ENCODE measurements at regions not wholly inside any gene's neighbourhood (a gene's known extent, or its start where the extent isn't known, plus 50 kb on each side); places are given as distances from the start of the nearest gene placed in this dataset.
"Not testable (repeated sequence)": the region's sequence is repeated elsewhere in the genome, so short reads cannot be mapped to it uniquely, and the experiment has no call there.

DNA sequence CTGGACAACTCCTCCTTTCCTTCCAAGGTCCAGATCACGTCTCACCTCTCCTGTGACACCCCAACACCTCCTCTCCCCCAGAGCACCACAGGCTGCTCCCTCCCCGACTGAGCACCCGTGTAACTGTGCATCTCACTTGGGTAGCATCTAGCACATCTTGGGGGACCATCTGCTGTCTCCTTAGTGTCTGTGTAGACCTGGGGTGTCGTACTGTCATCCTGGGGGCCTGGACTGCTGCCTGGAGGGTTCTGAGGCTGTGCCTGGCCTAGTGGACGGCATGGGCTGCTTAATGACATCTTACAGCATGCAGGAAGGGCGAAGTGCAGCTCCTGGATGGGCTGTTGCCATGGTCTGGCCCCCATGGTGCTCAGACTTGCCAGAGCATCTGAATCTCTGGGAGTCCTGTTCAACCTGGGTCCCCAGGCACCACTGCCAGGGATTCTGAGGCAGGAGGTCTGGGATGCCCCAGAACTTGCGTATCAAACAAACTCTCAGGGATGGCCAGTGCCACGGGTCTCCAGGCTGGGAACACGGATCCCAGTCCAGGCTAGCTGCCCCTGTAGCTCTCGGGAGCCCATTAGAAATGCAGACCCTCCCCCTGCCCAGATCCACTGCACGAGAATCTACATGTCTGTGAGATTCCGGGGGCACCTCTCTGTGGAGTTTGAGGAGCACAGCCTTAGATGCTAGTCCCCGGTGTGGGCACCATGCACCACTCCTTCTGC is 194.4 kb upstream of the ZNF469 start:
- not testable (repeated sequence) for DNase-seq

DNA sequence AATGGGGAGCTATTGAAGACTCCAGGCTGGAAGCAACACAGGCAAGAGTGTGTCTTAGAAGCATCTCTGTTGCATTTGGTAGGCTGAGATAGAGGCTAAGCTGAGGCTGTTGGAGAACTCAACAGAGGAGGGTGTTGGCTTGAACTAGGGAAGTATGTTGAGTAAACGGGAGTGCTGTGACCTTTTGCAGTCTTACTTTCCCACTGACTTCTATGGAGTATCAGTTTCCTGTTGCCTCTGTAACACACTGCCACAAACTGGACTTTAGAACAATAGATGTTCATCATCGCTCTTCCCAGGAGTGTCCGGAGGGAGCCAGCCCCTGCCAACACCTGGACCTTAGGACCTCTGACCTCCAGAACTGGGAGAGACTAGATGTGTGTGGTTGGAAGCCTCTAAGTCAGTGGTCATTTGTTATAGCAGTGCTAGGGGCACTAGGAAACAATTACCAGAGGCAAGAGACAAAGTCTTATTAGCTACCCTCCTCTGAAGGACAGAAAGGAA is 192.1 kb upstream of the ZNF469 start:
- DNase-seq = not testable (repeated sequence)

DNA sequence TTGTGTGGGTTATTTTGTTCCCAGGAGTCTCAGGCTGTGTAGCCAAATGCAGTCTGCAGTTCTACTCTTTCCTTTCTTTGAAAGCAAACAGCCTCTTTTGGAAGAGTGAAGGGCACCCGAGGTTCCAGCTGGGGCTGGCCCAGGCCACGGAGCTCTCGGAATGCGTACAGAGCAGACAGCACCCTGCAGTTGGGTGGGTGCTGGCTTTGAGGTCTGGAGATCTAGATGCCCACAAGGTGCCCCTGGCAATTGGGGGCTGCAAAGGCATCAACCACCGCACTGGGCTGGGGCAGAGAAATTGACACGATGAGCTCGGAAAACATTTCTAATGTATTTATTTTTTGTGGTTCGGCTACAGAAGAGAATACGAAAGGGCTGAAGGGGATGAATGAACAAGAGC is 191.6 kb upstream of the ZNF469 start:
- not testable (repeated sequence) for DNase-seq

DNA sequence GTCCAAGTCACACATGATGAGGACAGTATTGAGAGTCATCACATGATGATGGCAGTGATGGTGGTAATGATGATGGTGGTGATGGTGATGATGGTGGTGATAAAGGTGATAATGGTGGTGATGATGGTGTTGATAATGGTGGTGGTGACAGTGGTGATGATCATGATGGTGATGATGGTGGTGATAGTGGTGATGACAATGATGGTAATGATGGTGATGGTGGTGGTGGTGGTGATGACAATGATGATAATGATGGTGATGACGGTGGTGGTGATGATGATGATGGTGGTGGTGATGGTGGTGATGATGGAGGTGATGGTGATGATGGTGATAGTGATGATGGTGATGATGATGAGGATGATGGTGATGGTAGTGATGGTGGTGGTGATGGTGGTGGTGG is 190.2 kb upstream of the ZNF469 start:
- DNase-seq = no peak

DNA sequence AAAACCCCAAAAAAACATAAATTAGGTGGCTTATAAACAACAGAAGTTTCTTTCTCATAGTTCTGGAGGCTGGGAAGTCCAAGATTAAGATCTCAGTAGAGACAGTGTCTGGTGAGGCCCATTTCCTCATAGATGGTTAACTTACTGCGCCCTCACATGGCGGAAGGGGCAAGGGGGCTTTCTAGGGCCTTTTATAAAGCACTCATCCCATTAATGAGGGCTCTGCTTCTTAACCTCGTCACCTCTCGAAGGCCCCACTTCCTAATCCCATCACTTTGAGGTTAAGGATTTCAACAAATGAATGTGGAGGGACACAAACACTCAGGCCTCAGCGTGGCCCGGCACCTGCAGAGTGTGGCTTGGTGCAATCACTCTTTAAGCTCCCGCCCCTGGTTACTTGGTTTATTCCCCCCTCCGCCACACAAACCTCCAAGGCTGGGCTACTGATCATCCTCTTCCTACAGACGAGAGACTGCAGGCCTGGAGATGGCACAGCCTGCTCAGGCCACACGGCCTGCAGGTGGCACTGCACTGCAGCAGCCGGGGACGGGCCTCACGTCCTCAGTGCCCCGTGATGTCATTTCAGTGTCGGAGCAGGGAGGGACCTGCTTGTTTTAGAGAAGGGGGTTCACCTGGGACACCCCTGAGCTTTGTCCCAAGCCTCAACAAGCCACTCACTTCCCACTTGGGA is 188.9 kb upstream of the ZNF469 start:
- peak; percentile 12 for DNase-seq

DNA sequence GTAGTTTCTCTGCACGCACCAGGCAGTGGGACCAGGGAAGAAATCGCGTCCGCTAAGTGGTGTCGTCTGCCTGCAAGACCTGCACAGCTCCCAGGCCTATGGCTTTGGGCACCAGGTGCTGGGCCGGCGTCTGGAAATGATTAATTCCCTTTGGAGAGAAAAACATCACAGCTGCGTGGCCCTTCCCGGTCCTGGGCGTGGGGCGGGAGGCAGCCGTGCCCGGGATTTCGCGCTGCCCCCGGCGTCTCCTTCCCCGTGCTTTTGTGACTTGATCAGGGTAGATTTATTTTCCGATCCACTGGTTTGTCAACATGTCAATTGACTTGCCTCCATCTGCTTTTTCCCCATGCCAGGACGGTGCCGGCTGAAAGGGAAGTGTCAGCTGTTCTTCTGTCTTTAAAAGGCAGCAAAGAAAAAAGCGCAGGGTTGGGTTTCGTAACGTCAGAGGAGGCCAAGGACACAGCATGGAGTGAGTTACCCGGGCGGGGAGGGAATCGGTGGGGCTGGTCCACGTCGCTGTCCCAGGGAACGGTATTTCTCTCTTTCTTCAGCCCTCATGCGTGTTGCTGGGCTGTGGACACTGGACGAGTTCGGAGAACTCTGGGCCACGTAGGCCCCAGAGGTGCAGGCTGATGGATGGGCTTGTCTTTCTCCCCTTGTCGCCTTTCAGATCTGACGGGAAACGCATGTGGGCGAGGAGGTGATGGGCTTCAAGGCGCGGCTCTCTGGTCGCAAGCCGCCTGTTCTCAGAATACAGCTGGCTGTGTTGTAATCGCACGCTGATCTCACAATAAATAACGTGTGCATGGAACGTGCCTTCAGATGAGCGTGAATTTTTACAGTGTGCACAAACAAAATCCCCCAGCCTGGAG is 188.1 kb upstream of the ZNF469 start:
- DNase-seq = no peak

DNA sequence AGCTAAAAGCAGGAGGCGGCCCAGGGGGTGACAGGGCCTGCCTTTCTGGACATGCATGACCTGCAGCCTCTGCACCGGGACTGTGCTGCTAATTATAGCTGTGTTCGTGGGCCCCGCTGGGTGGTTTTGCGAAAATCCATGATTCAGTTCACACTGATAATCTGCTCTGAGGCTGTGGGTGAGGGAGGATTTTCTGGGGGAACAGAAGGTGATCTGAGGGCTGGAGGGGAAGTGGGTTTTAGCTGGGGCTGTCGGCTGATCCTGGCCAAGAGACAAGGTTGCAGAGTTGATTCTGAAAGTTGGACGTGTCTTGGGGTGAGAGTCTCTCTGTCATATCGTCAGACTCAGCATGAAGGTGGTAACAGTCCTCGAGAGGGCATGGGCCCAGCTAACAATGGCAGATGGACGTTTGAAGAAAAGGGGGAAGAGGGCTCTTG is 187.5 kb upstream of the ZNF469 start:
- no peak for DNase-seq

DNA sequence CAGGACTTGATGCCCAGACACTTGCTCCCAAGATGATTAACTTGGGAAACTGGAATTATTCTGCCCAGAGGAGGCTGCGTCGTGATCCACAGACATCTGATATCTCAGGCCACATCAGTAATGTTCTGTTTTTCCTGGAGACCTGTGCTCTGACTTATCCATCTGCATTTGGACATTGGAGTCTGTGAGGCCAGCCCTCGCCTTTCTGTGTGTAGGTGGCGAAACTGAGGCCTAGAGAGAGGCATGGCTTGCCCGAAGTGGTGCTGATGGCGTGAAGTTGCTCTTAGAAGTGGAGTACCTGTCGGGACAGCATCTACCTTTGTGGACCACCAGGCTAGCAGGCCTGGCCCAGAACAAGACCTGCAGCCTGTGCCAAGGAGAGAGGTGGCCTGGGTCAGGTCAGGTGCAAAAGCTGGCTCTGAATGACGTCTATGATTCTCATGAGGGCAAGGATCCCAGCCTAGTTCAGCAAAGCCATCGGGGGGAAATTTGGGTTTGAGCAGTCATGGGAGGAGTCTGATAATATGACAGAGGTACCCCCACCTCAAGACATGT is 186.8 kb upstream of the ZNF469 start:
- DNase-seq = no peak

DNA sequence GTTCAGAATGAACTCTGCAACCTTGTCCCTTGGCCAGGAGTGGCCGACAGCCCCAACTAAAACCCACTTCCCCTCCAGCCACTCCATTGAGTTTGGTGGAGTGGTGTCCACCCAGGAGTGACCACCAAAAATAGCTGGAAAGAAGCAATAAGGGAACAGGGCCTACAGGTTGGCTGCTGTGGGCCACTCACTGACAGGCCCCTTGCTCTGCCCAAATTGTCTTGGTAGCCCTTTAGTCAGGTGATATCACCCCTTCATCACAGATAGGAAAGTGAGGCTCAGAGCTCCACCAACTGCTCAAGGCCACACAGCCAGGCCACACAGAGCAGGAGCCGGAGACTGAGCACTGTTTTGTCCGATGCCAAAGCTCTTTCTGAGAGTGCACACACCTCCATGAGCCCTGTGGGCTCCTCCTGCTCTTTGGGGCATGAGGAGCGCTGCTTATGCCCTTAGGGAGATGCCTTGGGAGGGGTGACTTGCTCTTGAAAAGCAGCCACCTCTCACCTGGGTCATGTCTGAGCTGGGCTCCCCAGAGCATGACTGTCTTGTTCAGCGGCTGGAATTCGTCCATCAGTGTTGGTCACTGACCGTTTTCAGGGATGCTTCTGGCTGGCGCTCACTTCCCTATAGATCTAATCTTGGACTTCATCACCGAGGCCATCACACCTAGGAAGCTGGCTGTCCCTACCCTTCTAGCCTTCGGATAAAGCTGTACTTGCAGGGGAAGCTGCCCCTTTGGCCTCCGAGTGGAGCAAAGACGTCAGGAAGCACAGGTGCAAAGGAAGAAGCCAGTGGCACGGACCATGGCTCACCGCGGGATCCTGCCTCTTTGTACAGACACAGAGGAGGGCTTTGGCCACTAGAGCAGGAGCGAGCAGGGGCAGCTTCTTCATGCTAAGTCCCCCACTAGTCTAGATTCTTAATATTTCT is 186.0 kb upstream of the ZNF469 start:
- DNase-seq = no peak

DNA sequence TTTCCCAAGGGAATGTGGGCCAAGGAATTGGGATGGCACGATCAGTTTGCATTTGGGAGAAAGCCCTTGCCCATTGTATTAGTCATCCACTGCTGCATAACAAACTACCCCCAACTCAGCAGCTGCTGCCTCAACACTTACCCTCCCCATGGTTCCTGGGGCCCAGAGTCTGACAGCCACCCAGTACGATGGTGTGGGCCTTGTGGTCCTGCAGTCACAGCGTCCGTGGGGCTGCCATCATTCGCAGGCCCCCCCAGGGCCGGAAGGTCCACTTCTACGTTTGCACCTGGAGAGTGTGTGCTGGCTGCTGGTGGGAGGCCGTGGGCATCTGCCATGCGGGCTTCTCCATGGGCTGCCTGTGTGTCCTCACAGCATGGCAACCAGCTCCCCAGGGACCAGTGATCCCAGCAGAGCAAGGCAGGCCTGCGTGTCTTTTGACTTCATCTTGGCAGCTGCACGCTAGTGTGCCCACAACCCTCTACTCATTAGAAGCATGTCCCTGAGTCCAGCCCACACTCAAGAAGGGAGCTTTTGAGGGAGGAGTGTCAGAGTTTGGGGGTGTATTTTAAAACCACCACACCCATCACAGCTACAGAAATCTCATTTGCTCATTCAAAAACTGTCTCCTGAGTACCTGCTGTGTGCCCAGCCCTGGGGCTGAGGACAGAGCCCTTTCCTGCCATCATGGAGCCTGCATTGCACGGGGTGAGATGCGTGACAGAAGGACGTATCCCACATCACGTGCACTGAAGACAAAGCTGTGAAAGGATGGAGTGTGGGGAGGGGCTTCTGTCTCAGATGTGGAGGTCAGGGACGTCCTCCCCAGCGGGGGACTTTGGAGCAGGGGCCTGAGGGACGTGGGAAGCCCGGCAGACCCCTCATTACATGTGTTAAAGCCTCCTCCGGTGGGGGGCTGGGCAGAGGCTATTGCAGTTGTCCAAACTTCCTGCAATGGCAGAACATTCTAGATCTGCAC is 185.0 kb upstream of the ZNF469 start:
- no peak for DNase-seq

DNA sequence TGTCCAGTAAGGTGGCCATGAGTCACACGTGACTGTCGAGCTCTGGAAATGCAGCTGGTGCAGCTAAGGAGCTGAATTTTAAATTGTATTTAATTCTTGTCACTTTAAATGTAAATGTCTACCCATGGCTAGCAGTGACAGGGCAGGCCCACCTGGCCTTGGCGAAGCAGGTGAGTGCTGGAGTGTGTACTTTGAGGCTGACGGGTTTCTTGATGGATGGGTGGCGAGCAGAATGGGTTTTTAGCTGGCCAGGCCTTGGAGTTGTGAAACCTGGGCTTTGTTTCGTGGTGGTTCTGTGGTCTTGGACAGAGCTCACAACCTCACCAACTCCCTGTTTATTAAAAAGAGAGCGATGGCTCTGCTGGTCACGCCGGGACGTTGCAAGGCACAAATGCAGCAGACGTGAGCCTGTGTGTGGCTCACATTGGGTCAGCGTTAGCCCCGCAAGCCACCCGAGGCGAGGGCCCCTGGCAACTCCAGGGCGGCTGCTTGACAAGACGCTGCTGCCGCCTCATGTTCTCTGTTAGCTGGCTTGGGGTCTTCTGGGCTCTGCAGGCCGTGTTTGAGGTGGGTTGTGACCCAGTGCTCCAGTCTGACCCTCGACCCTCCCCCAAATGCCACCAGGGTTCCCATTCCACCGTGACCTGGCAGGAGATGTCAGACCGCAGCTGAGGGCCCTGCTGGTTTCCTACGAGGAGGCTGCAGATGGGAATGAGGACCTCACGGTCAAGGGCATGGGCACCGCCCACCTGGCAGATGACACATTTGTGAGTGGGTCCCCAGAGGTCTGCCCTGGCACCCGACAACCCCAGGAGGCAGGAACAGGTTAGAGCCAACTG is 184.1 kb upstream of the ZNF469 start:
- not testable (repeated sequence) for DNase-seq

DNA sequence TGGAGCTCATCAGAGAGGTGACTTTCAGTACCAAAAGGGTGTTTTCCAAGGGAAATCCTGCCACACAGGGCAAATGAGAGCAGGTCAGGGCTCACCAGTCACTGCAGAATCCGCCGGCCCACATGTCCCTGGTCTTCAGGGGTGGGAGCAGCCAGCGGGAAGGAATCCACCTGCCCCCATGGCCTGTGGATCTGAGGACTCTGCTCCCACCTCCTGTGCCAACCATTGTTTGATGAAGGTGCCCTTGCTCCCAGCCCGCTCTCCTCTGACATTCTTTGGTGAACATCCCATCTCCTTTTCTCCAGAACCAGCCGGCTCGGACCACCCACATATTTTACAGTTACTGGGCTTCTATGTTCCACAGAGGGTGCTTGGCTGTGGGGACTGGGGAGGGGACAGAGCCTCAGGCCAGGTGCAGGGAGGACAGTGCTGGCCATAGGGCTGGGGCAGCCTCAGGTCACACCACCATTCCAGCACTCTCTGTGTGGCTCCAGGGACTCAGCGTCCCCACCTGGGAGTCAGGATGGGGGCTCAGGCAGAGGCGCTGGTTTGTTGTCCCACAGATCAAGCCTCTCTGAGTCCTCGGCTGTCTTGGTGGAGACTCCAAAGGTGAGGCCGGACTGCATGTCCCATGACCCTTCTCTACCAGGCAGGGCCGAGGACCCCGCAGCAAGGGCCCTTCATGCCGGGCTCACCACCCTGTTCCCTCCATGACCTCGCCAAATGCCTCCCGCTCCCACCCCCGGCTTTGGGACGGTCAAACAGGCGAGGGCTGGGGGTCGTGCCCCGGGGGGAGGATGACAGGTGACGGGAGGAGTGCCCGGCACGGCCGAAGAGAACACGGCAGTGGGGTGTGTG is 183.2 kb upstream of the ZNF469 start:
- DNase-seq = not testable (repeated sequence)

DNA sequence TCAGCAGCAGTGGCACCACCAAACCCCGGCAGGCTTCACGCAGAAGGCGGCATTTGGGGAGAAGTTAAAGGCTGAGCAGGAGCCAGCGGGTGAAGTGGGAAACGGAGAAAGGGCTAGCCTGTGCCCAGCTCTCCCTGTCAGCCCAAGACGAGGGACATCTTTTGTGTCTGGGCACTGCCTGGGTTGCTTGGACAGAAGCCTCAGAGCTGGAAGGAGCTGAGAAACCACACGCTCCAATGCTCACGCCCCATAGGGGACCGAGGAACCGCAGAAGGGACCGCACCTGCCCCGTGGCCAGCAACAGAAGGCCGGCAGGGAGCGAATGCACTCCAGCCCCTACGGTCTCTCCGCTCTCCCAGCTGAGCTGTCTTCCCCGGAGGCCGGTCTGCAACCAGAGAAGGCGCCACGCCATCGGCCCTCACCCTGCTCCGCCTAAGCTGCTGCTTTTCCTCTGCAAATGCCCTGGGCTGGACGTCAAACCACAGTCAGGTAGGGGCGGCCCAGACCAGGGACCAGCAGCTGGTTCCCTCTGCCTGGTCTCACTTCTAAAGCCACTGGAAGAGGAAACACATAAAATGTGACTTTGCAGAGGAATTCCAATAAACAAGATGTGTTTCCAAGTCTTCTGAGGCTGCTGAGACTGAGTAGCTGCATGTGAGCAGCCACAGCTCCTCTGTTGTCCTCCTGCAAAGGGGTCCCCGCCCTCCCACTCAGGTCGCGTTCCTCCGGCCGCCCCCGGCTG is 182.4 kb upstream of the ZNF469 start:
- DNase-seq = not testable (repeated sequence)

DNA sequence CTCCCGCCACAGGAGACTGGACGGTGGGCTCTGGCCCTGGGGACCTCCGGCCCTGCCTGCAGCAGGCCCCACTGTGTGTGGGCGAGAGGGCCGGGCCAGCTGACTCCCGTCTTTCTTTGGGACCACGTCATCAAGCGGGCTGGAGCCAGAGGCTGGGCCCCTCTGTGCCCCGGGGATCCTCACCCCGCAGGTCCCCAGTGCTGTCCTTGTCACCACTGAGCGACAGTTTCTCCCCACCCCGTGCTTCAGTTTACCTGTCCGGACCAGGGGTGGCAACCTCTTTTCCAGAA is 181.9 kb upstream of the ZNF469 start:
- no peak for DNase-seq

DNA sequence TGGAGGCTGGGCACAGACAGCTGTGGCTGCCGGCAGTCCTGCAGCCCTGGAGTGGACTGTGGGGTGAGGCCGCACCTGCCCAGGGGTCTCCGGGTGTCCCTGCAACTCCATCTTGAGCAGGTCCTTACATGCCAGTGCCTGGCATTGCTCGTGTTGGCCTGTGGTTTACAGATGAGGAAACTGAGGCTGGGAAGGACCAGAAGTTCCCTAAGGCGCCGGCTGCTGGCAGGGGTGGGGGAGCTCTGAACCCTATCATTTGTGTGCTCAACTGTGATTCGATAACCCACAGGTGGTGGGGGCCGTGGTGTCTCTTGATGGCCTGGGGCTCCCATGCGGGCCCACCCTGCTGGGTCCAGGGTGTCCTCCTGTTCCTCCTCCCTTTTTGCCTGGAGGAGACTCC is 181.1 kb upstream of the ZNF469 start:
- not testable (repeated sequence) for DNase-seq

DNA sequence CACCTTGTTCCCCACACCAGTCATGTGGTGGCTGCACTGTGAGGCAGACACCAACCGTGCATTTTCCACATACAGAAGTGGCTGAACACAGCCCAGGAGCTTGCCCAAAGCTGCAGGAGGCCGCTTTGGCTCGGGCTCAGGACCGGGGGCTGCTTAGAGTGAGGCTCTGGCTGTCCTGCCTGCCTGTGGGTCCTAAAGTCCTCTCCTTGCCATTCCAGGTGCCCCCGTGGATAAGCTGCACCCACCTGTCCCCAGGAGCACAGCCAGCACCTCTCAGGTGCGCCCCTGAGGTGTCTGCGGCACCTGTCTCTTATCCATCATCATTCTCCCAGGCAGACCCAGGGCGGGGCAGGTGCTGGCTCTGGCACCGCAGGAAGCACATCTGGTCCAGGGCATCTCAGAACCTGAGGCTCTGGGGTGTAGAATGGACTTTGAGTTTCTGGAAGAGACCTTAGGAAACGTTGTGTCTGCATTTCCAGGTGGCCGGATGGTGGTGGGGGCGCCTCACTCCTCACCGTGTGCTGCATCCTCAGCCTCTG is 180.5 kb upstream of the ZNF469 start:
- no peak for DNase-seq

DNA sequence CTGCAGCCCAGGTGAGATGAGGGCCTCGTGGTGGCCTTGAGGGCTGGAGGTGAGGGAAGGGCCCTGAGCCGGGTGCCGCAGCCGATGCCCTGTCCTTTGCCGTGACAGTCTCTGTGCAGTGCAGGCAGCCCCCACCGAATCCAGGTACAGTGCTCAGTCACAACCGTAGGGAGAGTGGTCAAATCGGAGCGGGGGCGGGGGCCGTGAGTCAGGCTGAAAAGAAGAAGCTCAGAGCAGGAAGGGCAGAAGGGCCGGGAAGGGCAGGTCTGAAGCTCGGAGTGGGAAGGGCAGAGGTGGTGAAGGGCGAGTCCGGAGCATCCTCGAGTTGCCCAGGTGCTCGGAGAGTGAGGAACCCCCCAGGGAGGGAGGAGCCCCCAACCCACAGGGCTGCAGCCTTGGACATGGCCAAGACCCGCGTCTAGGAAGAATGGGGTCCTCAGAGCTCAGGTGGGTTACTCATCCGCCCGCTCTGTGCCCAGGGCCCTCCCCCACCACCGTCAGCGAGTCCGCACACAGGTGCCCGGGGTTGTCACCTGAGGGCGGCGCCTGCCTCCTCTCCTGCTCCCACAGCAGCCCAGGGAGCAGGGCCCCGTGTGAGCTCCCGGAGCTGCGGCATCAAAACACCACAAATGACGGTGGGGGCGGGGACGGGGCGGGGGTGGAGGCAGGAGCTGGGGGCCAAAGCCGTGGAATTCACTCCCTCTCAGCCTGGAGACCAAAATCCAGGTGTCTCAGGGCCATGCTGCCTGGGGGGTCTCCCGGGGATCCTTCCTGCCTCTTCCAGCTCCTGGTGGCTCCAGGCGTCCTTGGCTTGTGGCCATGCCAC is 179.7 kb upstream of the ZNF469 start:
- DNase-seq = not testable (repeated sequence)

Measured in activated CD4-positive, alpha-beta T cell treated with anti-CD3 and anti-CD28 coated beads, Interleukin-2, amount 50 U/mL, for 1 hour (primary cell).